OCI-LY1 (cell line): ENCODE measurements at regions not wholly inside any gene's neighbourhood (a gene's known extent, or its start where the extent isn't known, plus 50 kb on each side); places are given as distances from the start of the nearest gene placed in this dataset.

ENCODE experiments used
- EZH2 ChIP-seq: fragments of 200-600 bp; sonication (generic), shearing (Covaris generic); IDR thresholded peaks from 2 replicates; pipeline ENCODE4 v1.8.0; 2017; ENCODE audit warnings: borderline replicate concordance, mixed run types, mild to moderate bottlenecking, antibody characterized with exemption, low read length, moderate library complexity, mixed read lengths
- TF ChIP-seq, protein P1 (sequence below): fragments of 200-600 bp; sonication (generic), shearing (Covaris generic); IDR thresholded peaks from 2 replicates; pipeline ENCODE4 v1.5.1; 2017; ENCODE audit warnings: mild to moderate bottlenecking, antibody characterized with exemption, low read length, moderate library complexity, mixed read lengths

DNA sequence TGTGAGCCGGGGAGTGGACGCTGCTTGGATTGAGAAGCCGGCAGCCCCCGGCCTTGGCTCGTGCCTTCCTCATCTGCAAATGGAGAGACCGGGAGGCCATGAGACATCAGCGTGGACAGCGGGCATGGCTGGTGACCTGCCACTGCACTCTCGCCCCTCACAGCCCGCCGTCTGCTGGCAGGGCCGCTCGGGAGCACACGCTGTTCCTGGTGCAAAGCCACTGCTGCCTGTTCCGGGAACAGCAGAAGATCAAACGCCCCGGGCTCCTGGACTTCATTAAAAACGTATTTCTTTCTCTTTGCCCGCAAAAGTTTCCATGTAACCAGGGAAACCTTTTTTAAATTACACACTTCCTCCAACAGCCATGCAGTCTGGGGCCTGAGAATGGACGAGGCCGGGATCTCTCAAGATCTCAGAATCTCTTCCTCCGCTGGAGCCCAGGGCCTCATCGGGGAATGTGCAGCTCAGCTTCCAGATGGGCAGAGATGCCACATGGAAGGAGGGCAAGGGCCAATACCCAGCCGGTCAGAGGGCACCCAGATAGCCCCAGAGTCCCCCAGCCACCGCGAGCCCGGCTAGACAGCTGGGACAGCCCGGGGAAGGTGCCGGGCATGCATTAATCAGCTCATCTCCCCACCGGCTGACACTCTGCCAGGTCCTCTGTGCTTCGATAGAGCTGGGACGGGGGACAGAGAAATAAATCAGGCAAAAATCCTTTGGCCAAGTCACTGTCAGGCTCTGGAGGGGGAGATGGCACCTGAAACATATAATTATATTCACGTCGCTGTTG is 62.8 kb upstream of the PRR5 start:
- no peak for TF ChIP-seq EZH2
- TF ChIP-seq, protein P1, sequence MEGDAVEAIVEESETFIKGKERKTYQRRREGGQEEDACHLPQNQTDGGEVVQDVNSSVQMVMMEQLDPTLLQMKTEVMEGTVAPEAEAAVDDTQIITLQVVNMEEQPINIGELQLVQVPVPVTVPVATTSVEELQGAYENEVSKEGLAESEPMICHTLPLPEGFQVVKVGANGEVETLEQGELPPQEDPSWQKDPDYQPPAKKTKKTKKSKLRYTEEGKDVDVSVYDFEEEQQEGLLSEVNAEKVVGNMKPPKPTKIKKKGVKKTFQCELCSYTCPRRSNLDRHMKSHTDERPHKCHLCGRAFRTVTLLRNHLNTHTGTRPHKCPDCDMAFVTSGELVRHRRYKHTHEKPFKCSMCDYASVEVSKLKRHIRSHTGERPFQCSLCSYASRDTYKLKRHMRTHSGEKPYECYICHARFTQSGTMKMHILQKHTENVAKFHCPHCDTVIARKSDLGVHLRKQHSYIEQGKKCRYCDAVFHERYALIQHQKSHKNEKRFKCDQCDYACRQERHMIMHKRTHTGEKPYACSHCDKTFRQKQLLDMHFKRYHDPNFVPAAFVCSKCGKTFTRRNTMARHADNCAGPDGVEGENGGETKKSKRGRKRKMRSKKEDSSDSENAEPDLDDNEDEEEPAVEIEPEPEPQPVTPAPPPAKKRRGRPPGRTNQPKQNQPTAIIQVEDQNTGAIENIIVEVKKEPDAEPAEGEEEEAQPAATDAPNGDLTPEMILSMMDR, result no peak
